SK-N-MC (cell line): ENCODE measurements at regions not wholly inside any gene's neighbourhood (a gene's known extent, or its start where the extent isn't known, plus 50 kb on each side); places are given as distances from the start of the nearest gene placed in this dataset.

Experiments
- FOXP2 ChIP-seq: optimal IDR thresholded peaks from 2 replicates; pipeline ENCODE3; 2011; ENCODE audit warnings: mild to moderate bottlenecking, moderate library complexity; ENCODE audit not compliant: insufficient read depth; ENCODE audit errors: extremely low read length, control extremely low read depth
- POLR2AphosphoS5 ChIP-seq: IDR thresholded peaks from 2 replicates; pipeline ENCODE4 v1.6.1; 2012; ENCODE audit warnings: mild to moderate bottlenecking, low read depth, low read length, borderline replicate concordance

GRCh38 chr9:92176800-92177185 is 61.6 kb upstream of the SPTLC1 start:
- no peak for TF ChIP-seq POLR2AphosphoS5
- TF ChIP-seq FOXP2 = no peak
